Transverse colon (tissue), 3 donors: ENCODE measurements at regions not wholly inside any gene's neighbourhood (a gene's known extent, or its start where the extent isn't known, plus 50 kb on each side); places are given as distances from the start of the nearest gene placed in this dataset.

Source experiments
- CTCF ChIP-seq, 5 experiments: fragments of 200-600 bp in 3 of 5; fragments of 450-650 bp in 2 of 5; sonication (generic) in 3 of 5; IDR thresholded peaks; 1 replicate in 2 of 5; 2 replicates in 3 of 5; pipeline ENCODE4 v1.5.1; 2016 to 2017; ENCODE audit warnings: antibody characterized with exemption in 5 of 5, inconsistent platforms in 3 of 5, mild to moderate bottlenecking in 2 of 5, moderate library complexity in 1 of 5
- POLR2A ChIP-seq: fragments of 450-650 bp; IDR thresholded peaks from one replicate; pipeline ENCODE4 v1.6.1; 2016; ENCODE audit warnings: antibody characterized with exemption, mild to moderate bottlenecking, moderate library complexity

- TF ChIP-seq CTCF (IDR thresholded peaks at IDR 0.05) (no peak), POLR2A (no peak)
Observed at GRCh38 chr7:119556436-119556835, 716.5 kb upstream of the KCND2 start.
